ENCODE measurements at regions not wholly inside any gene's neighbourhood (a gene's known extent, or its start where the extent isn't known, plus 50 kb on each side); places are given as distances from the start of the nearest gene placed in this dataset.

GRCh38 chr3:6354653-6355052, 506.3 kb upstream of the GRM7 start:
- Mint-ChIP-seq H3K9me3 (ENCODE audit: unreplicated experiment) (no peaks in the 10 kb centered on the region), H3K27ac (ENCODE audit: unreplicated experiment) (no peak overlapping the region), H3K36me3 (ENCODE audit: low read depth, unreplicated experiment) (no peaks in the 10 kb centered on the region), H3K27me3 (ENCODE audit: unreplicated experiment) (no peaks in the 10 kb centered on the region), H3K4me1 (ENCODE audit: unreplicated experiment) (no peaks in the 10 kb centered on the region), H3K4me3 (ENCODE audit: unreplicated experiment) (no peak overlapping the region)
- no peak for TF ChIP-seq CTCF (IDR thresholded peaks at IDR 0.05; ENCODE audit: unreplicated experiment)
- no peak for DNase-seq (ENCODE audit: low spot score)

GRCh38 chr3:6362406-6362805, 498.5 kb upstream of the GRM7 start:
- H3K27me3 Mint-ChIP-seq (ENCODE audit: unreplicated experiment) = no peaks in the 10 kb centered on the region
- H3K36me3 Mint-ChIP-seq (ENCODE audit: low read depth, unreplicated experiment) = no peaks in the 10 kb centered on the region
- H3K27ac Mint-ChIP-seq (ENCODE audit: unreplicated experiment) = no peak overlapping the region
- H3K4me3 Mint-ChIP-seq (ENCODE audit: unreplicated experiment) = no peak overlapping the region
- TF ChIP-seq CTCF (IDR thresholded peaks at IDR 0.05; ENCODE audit: unreplicated experiment) = no peak
- H3K9me3 Mint-ChIP-seq (ENCODE audit: unreplicated experiment) = peaks cover 6% of the 10 kb centered on the region
- H3K4me1 Mint-ChIP-seq (ENCODE audit: unreplicated experiment) = no peaks in the 10 kb centered on the region
- DNase-seq (ENCODE audit: low spot score) = no peak

- H3K4me3 Mint-ChIP-seq (ENCODE audit: unreplicated experiment) = no peak overlapping the region
- no peaks in the 10 kb centered on the region for H3K4me1 Mint-ChIP-seq (ENCODE audit: unreplicated experiment)
- no peak overlapping the region for H3K27ac Mint-ChIP-seq (ENCODE audit: unreplicated experiment)
- H3K27me3 Mint-ChIP-seq (ENCODE audit: unreplicated experiment) = no peaks in the 10 kb centered on the region
- no peak for DNase-seq (ENCODE audit: low spot score)
- H3K36me3 Mint-ChIP-seq (ENCODE audit: low read depth, unreplicated experiment) = no peaks in the 10 kb centered on the region
- H3K9me3 Mint-ChIP-seq (ENCODE audit: unreplicated experiment) = peaks cover 11% of the 10 kb centered on the region
- TF ChIP-seq CTCF (IDR thresholded peaks at IDR 0.05; ENCODE audit: unreplicated experiment) = no peak
Measured at GRCh38 chr3:6367171-6367570, 493.7 kb upstream of the GRM7 start.

GRCh38 chr3:6392123-6392522, 468.8 kb upstream of the GRM7 start:
- DNase-seq (ENCODE audit: low spot score) = no peak
- no peak overlapping the region for H3K27ac Mint-ChIP-seq (ENCODE audit: unreplicated experiment)
- H3K4me3 Mint-ChIP-seq (ENCODE audit: unreplicated experiment) = no peak overlapping the region
- H3K36me3 Mint-ChIP-seq (ENCODE audit: low read depth, unreplicated experiment) = no peaks in the 10 kb centered on the region
- no peaks in the 10 kb centered on the region for H3K9me3 Mint-ChIP-seq (ENCODE audit: unreplicated experiment)
- no peak for TF ChIP-seq CTCF (IDR thresholded peaks at IDR 0.05; ENCODE audit: unreplicated experiment)
- H3K27me3 Mint-ChIP-seq (ENCODE audit: unreplicated experiment) = no peaks in the 10 kb centered on the region
- no peaks in the 10 kb centered on the region for H3K4me1 Mint-ChIP-seq (ENCODE audit: unreplicated experiment)

- no peak overlapping the region for H3K4me3 Mint-ChIP-seq (ENCODE audit: unreplicated experiment)
Measured at GRCh38 chr3:6394944-6395343, 466.0 kb upstream of the GRM7 start.

More at GRCh38 chr3:6394944-6395343, 466.0 kb upstream of the GRM7 start:
- TF ChIP-seq CTCF (IDR thresholded peaks at IDR 0.05; ENCODE audit: unreplicated experiment) = no peak
- no peak overlapping the region for H3K27ac Mint-ChIP-seq (ENCODE audit: unreplicated experiment)
- H3K9me3 Mint-ChIP-seq (ENCODE audit: unreplicated experiment) = no peaks in the 10 kb centered on the region
- no peaks in the 10 kb centered on the region for H3K4me1 Mint-ChIP-seq (ENCODE audit: unreplicated experiment)
- H3K27me3 Mint-ChIP-seq (ENCODE audit: unreplicated experiment) = peaks cover 3% of the 10 kb centered on the region
- no peaks in the 10 kb centered on the region for H3K36me3 Mint-ChIP-seq (ENCODE audit: low read depth, unreplicated experiment)
- DNase-seq (ENCODE audit: low spot score) = no peak
